HUDEP-2 (cell line): ENCODE measurements at regions not wholly inside any gene's neighbourhood (a gene's known extent, or its start where the extent isn't known, plus 50 kb on each side); places are given as distances from the start of the nearest gene placed in this dataset.
"Not testable (repeated sequence)": the region's sequence is repeated elsewhere in the genome, so short reads cannot be mapped to it uniquely, and the experiment has no call there.

Experiments
- DNase-seq, 76 experiments: peaks; one replicate each; lab custom pipeline; 2025; ENCODE audit not compliant: unreplicated experiment in 76 of 76; lab: John Stamatoyannopoulos, UW

- no peak for DNase-seq
Measured at GRCh38 chr2:130289780-130290179, 52.9 kb upstream of the IMP4 start.

- DNase-seq: no peak
Measured at GRCh38 chr2:130288467-130289403, 54.0 kb upstream of the IMP4 start.

GRCh38 chr2:130287656-130288026 lies 55.1 kb upstream of the IMP4 start:
- DNase-seq: no peak

GRCh38 chr2:130286983-130287655 lies 55.6 kb upstream of the IMP4 start:
- DNase-seq: no peak

GRCh38 chr2:130283341-130283869 lies 59.3 kb upstream of the IMP4 start:
- not testable (repeated sequence) for DNase-seq

GRCh38 chr2:130279551-130279950 lies 63.1 kb upstream of the IMP4 start:
- not testable (repeated sequence) for DNase-seq

- DNase-seq: not testable (repeated sequence)
Measured at GRCh38 chr2:130268333-130268732, 70.1 kb upstream of the TUBA3E start.

GRCh38 chr2:130267572-130267971 lies 69.3 kb upstream of the TUBA3E start:
- DNase-seq: not testable (repeated sequence)

- not testable (repeated sequence) for DNase-seq
Measured at GRCh38 chr2:130266836-130267235, 68.6 kb upstream of the TUBA3E start.

GRCh38 chr2:130265570-130266247 lies 67.5 kb upstream of the TUBA3E start:
- not testable (repeated sequence) for DNase-seq

- not testable (repeated sequence) for DNase-seq
Measured at GRCh38 chr2:130264901-130265320, 66.7 kb upstream of the TUBA3E start.

- no peak for DNase-seq
Measured at GRCh38 chr2:130264501-130264900, 66.3 kb upstream of the TUBA3E start.

GRCh38 chr2:130264046-130264445 lies 65.8 kb upstream of the TUBA3E start:
- no peak for DNase-seq

- no peak for DNase-seq
Measured at GRCh38 chr2:130263606-130264005, 65.4 kb upstream of the TUBA3E start.

GRCh38 chr2:130261970-130262760 lies 63.9 kb upstream of the TUBA3E start:
- DNase-seq: peak in 1 of 76 experiments; percentile 8

GRCh38 chr2:130261099-130261498 lies 62.9 kb upstream of the TUBA3E start:
- DNase-seq: no peak

GRCh38 chr2:130259594-130259993 lies 61.4 kb upstream of the TUBA3E start:
- no peak for DNase-seq

- DNase-seq: no peak
Measured at GRCh38 chr2:130258356-130258755, 60.1 kb upstream of the TUBA3E start.

GRCh38 chr2:130252880-130253645 lies 54.8 kb upstream of the TUBA3E start:
- no peak for DNase-seq
